ENCODE measurements at regions not wholly inside any gene's neighbourhood (a gene's known extent, or its start where the extent isn't known, plus 50 kb on each side); places are given as distances from the start of the nearest gene placed in this dataset.

GRCh38 chr5:117953272-117953671 lies 1035.1 kb downstream of the DTWD2 start:
- TF ChIP-seq, protein P1, sequence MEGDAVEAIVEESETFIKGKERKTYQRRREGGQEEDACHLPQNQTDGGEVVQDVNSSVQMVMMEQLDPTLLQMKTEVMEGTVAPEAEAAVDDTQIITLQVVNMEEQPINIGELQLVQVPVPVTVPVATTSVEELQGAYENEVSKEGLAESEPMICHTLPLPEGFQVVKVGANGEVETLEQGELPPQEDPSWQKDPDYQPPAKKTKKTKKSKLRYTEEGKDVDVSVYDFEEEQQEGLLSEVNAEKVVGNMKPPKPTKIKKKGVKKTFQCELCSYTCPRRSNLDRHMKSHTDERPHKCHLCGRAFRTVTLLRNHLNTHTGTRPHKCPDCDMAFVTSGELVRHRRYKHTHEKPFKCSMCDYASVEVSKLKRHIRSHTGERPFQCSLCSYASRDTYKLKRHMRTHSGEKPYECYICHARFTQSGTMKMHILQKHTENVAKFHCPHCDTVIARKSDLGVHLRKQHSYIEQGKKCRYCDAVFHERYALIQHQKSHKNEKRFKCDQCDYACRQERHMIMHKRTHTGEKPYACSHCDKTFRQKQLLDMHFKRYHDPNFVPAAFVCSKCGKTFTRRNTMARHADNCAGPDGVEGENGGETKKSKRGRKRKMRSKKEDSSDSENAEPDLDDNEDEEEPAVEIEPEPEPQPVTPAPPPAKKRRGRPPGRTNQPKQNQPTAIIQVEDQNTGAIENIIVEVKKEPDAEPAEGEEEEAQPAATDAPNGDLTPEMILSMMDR (IDR thresholded peaks at IDR 0.05) = no peak
- no peak for TF ChIP-seq POLR2A (IDR thresholded peaks at IDR 0.05)
- no peak for TF ChIP-seq EP300 (IDR thresholded peaks at IDR 0.05)
- no peak for TF ChIP-seq POLR2AphosphoS5 (IDR thresholded peaks at IDR 0.05)
